NCI-H774 (cell line): ENCODE measurements at regions not wholly inside any gene's neighbourhood (a gene's known extent, or its start where the extent isn't known, plus 50 kb on each side); places are given as distances from the start of the nearest gene placed in this dataset.

Source experiments
- DNase-seq: peaks from one replicate; lab custom pipeline; 2025; lab: John Stamatoyannopoulos, UW

- DNase-seq = no peak
Measured at GRCh38 chr6:22621701-22622100, 52.3 kb downstream of the HDGFL1 start.

GRCh38 chr6:22622351-22622750 lies 53.0 kb downstream of the HDGFL1 start:
- no peak for DNase-seq

- DNase-seq = no peak
Measured at GRCh38 chr6:22622813-22623212, 53.4 kb downstream of the HDGFL1 start.

- no peak for DNase-seq
Measured at GRCh38 chr6:22627644-22628043, 58.3 kb downstream of the HDGFL1 start.

GRCh38 chr6:22631091-22631490 lies 61.7 kb downstream of the HDGFL1 start:
- no peak for DNase-seq

GRCh38 chr6:22632581-22633145 lies 63.3 kb downstream of the HDGFL1 start:
- no peak for DNase-seq

- no peak for DNase-seq
Measured at GRCh38 chr6:22636452-22636851, 67.1 kb downstream of the HDGFL1 start.

GRCh38 chr6:22637782-22638181 lies 68.4 kb downstream of the HDGFL1 start:
- no peak for DNase-seq

GRCh38 chr6:22638320-22638719 lies 69.0 kb downstream of the HDGFL1 start:
- no peak for DNase-seq

- DNase-seq = no peak
Measured at GRCh38 chr6:22642254-22642653, 72.9 kb downstream of the HDGFL1 start.

- DNase-seq = no peak
Measured at GRCh38 chr6:22643780-22644179, 74.4 kb downstream of the HDGFL1 start.

- no peak for DNase-seq
Measured at GRCh38 chr6:22647719-22648118, 78.4 kb downstream of the HDGFL1 start.

GRCh38 chr6:22651731-22652130 lies 82.4 kb downstream of the HDGFL1 start:
- no peak for DNase-seq

- DNase-seq = no peak
Measured at GRCh38 chr6:22653980-22654610, 84.7 kb downstream of the HDGFL1 start.

- no peak for DNase-seq
Measured at GRCh38 chr6:22656706-22657351, 87.5 kb downstream of the HDGFL1 start.

- DNase-seq = no peak
Measured at GRCh38 chr6:22657352-22657980, 88.1 kb downstream of the HDGFL1 start.

- no peak for DNase-seq
Measured at GRCh38 chr6:22658183-22658582, 88.8 kb downstream of the HDGFL1 start.

- DNase-seq = no peak
Measured at GRCh38 chr6:22658934-22659333, 89.6 kb downstream of the HDGFL1 start.

GRCh38 chr6:22664968-22665367 lies 95.6 kb downstream of the HDGFL1 start:
- DNase-seq = peak; percentile 1

GRCh38 chr6:22666021-22666420 lies 96.7 kb downstream of the HDGFL1 start:
- no peak for DNase-seq

- DNase-seq = no peak
Measured at GRCh38 chr6:22666586-22666985, 97.2 kb downstream of the HDGFL1 start.

- DNase-seq = no peak
Measured at GRCh38 chr6:22667855-22668254, 98.5 kb downstream of the HDGFL1 start.

GRCh38 chr6:22668307-22668706 lies 98.9 kb downstream of the HDGFL1 start:
- no peak for DNase-seq
